RWPE1 (cell line): ENCODE measurements at regions not wholly inside any gene's neighbourhood (a gene's known extent, or its start where the extent isn't known, plus 50 kb on each side); places are given as distances from the start of the nearest gene placed in this dataset.
"Not testable (repeated sequence)": the region's sequence is repeated elsewhere in the genome, so short reads cannot be mapped to it uniquely, and the experiment has no call there.

Experiments
- CTCF ChIA-PET: fragments of 350-600 bp; sonication (Branson Sonifier 250); formaldehyde crosslinking; extraction: SDS; loops from one replicate; lab custom pipeline; 2021; lab: Yijun Ruan, JAX
- POLR2A ChIA-PET: fragments of 400-600 bp; formaldehyde crosslinking; extraction: SDS; loops from one replicate; lab custom pipeline; 2020; ENCODE audit warnings: antibody characterized with exemption; ENCODE audit not compliant: low non-redundant PET; lab: Yijun Ruan, JAX
- DNase-seq: peaks from one replicate; pipeline ENCODE4 v3.0.0; 2012; ENCODE audit warnings: low spot score
- H3K27ac ChIP-seq: fragments of 450-650 bp; 2 replicates; pipeline ENCODE4 v1.5.1; 2017
- TF ChIP-seq, protein P1 (sequence below): fragments of 450-650 bp; conservative IDR thresholded peaks from 2 replicates; pipeline ENCODE4 v1.5.1; 2017; ENCODE audit warnings: low read depth, mild to moderate bottlenecking

DNA sequence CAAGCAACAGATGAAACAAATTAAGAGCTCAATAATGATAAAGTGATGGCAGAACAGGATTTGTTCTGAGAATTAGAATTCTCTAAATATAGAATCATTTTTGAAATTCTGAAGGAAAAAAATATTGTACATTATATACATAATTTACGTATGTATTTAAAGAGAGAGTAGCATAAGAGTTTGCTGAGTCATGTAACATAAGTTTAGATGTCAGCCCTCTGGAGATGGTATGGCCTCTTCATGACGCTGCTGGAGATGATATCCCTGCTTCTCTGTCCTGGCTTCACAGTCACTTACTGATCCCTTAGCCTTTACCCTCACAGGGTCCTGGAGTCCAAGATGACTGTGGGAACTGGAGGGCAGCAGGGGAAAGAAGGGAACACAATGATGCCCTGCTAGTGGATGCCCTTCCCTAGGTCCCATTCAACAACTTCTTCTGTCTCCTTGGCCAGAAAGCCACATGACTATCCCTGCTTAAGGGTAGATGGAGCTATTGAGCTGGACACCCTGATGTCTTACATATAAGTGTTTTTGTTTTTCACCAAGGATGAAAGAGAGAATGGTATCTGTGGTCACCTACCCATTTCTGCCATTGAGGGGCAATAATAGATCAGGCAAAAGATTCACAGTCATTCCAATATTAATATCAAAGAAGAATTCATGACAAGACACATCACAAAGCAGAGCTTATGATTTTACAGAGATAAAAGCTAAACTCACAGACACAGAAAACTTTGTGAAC is 753.1 kb downstream of the TBC1D22A start:
- TF ChIP-seq, protein P1, sequence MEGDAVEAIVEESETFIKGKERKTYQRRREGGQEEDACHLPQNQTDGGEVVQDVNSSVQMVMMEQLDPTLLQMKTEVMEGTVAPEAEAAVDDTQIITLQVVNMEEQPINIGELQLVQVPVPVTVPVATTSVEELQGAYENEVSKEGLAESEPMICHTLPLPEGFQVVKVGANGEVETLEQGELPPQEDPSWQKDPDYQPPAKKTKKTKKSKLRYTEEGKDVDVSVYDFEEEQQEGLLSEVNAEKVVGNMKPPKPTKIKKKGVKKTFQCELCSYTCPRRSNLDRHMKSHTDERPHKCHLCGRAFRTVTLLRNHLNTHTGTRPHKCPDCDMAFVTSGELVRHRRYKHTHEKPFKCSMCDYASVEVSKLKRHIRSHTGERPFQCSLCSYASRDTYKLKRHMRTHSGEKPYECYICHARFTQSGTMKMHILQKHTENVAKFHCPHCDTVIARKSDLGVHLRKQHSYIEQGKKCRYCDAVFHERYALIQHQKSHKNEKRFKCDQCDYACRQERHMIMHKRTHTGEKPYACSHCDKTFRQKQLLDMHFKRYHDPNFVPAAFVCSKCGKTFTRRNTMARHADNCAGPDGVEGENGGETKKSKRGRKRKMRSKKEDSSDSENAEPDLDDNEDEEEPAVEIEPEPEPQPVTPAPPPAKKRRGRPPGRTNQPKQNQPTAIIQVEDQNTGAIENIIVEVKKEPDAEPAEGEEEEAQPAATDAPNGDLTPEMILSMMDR = no peak
- POLR2A ChIA-PET = no interaction called here
- no peak for DNase-seq
- no peak overlapping the region for H3K27ac ChIP-seq
- CTCF ChIA-PET = interaction anchor here (0.6 kb wide), 1 partner anchor 517 kb away, joined by 3 read pairs; no protein-coding TSS in a partner anchor

DNA sequence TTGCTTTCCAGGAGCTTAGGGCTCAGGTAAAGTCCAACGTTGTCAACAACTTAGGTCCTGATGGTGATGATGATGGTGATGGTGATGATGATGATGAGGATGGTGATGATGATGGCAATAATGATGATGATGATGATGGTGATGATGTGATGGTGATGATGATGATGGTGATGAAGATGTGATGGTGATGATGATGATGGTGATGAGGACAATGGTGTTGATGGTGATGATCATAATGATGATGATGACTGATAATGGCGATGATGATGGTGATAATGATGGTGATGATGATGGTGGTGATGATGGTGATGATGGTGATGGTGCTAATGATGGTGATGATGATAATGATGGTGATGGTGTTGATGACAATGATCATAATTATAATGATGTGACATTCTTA is 750.2 kb downstream of the TBC1D22A start:
- CTCF ChIA-PET = no interaction called here
- POLR2A ChIA-PET = no interaction called here
- TF ChIP-seq, protein P1 = no peak
- DNase-seq = no peak
- no peak overlapping the region for H3K27ac ChIP-seq

DNA sequence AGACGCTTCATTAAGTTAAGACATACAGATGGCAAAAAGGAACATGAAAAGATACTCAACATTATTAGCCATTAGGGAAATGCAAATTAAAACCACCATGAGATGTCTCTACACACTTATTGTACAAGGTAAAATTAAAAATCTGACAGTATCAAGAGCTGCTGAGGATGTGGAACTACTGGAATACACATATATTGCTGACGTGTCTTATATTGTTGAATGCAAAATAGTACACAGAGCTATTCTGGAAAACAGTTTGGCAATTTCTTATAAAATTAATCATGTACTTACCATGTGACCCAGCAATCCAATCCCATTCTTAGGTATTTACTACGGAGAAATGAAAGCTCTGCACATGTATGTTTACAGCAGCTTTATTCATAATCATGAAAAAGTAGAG is 742.5 kb downstream of the TBC1D22A start:
- TF ChIP-seq, protein P1 = no peak
- H3K27ac ChIP-seq = no peak overlapping the region
- no peak for DNase-seq
- POLR2A ChIA-PET = no interaction called here
- CTCF ChIA-PET = interaction anchor here (0.6 kb wide), 1 partner anchor 26 kb away, joined by 3 read pairs; no protein-coding TSS in a partner anchor

- CTCF ChIA-PET = no interaction called here
- no peak overlapping the region for H3K27ac ChIP-seq
- no peak for DNase-seq
- TF ChIP-seq, protein P1 = no peak
- POLR2A ChIA-PET = no interaction called here
These were observed 736.6 kb downstream of the TBC1D22A start for GRCh38 chr22:47498969-47499495.

GRCh38 chr22:47497666-47498065 is 735.2 kb downstream of the TBC1D22A start:
- POLR2A ChIA-PET = no interaction called here
- TF ChIP-seq, protein P1 = no peak
- CTCF ChIA-PET = no interaction called here
- no peak for DNase-seq
- H3K27ac ChIP-seq = no peak overlapping the region

DNA sequence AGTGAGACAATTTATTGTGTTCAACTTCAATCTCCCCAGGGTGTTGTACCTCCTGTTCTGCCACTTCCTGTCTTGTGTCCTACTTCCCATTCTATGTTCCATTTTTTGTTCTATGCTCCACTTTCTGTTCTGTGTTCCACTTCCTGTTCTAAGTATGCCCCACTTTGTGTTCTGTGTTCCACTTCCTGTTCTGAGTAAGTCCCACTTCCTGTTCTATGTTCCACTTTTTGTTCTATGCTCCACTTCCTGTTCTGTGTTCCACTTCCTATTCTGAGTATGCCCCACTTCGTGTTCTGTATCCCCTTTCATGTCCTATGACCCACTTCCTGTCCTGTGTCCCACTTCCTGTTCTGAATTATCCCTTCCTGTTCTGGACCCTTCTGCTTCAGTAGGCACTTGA is 732.7 kb downstream of the TBC1D22A start:
- TF ChIP-seq, protein P1 = no peak
- no peak for DNase-seq
- POLR2A ChIA-PET = no interaction called here

DNA sequence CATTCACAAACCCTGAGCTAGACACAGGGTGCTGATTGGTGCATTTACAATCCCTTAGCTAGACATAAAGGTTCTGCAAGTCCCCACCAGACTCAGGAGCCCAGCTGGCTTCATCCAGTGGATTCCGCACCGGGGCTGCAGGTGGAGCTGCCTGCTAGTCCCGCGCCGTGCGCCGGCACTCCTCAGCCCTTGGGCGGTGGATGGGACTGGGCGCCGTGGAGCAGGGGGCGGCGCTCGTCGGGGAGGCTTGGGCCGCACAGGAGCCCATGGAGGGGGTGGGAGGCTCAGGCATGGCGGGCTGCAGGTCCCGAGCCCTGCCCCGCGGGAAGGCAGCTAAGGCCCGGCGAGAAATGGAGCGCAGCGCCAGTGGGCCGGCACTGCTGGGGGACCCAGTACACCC is 725.7 kb downstream of the TBC1D22A start:
- H3K27ac ChIP-seq, POLR2A ChIA-PET, CTCF ChIA-PET, DNase-seq: not testable (repeated sequence)

More for the DNA sequence above, 732.7 kb downstream of the TBC1D22A start:
- CTCF ChIA-PET = no interaction called here
- no peak overlapping the region for H3K27ac ChIP-seq
